H4 (cell line): ENCODE measurements at regions not wholly inside any gene's neighbourhood (a gene's known extent, or its start where the extent isn't known, plus 50 kb on each side); places are given as distances from the start of the nearest gene placed in this dataset.
"Not testable (repeated sequence)": the region's sequence is repeated elsewhere in the genome, so short reads cannot be mapped to it uniquely, and the experiment has no call there.

Experiments
- DNase-seq: peaks from one replicate; pipeline ENCODE4 v3.0.0-alpha.2; 2015; ENCODE audit warnings: low spot score

DNA sequence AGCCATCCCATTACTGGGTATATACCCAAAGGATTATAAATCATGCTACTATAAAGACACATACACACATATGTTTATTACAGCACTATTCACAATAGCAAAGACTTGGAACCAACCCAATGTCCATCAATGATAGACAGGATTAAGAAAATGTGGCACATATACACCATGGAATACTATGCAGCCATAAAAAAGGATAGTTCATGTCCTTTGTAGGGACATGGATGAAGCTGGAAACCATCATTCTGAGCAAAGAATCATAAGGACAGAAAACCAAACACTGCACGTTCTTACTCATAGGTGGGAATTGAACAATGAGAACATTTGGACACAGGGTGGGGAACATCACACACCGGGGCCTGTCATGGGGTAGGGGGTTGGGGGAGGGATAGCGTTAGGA, 60.3 kb upstream of the NMU start:
- not testable (repeated sequence) for DNase-seq

GRCh38 chr4:55706541-55706940, 70.4 kb upstream of the NMU start:
- no peak for DNase-seq

DNA sequence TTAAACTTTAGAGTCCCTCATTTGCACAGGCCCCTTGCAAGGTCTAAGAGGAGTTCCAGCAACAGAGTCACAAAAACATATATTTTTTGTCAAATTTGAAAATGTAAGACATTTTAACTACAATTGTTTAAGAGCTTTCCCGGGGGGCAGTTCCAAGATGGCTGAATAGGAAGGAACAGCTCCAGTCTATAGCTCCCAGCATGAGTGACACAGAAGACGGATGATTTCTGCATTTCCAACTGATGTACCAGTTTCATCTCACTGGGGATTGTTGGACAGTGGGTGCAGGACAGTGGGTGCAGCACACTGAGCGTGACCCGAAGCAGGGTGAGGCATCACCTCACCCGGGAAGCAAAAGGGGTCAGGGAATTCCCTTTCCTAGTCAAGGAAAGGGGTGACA, 71.4 kb upstream of the NMU start:
- no peak for DNase-seq

GRCh38 chr4:55707991-55708390, 71.9 kb upstream of the NMU start:
- DNase-seq, result not testable (repeated sequence)

DNA sequence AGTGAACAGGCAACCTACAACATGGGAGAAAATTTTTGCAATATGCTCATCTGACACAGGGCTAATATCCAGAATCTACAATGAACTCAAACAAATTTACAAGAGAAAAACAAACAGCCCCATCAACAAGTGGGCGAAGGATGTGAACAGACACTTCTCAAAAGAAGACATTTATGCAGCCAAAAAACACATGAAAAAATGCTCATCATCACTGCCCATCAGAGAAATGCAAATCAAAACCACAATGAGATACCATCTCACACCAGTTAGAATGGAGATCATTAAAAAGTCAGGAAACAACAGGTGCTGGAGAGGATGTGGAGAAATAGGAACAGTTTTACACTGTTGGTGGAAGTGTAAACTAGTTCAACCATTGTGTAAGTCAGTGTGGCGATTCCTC, 76.7 kb upstream of the NMU start:
- DNase-seq, result not testable (repeated sequence)

GRCh38 chr4:55721651-55722050, 85.6 kb upstream of the NMU start:
- no peak for DNase-seq

GRCh38 chr4:55722132-55722531, 86.0 kb upstream of the NMU start:
- DNase-seq, result no peak

DNA sequence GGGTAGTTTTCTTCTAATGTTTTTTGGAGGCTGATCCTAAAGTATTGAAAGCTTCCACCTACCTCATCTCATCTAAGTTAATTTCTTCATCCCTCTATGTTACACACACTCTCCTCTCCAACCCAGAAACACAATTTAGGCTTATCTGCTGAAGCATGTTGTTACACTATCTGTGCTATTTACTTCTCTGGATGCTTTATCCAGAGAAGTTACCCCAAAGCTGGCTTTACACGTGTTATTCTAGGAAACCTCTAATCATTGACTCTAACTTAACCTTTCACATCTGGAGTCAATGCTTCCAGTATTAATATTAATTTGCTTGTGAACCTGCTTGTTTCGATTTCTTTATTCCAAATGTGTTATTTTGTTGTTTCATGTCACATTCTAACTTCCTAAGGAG, 87.3 kb upstream of the NMU start:
- DNase-seq, result no peak

DNA sequence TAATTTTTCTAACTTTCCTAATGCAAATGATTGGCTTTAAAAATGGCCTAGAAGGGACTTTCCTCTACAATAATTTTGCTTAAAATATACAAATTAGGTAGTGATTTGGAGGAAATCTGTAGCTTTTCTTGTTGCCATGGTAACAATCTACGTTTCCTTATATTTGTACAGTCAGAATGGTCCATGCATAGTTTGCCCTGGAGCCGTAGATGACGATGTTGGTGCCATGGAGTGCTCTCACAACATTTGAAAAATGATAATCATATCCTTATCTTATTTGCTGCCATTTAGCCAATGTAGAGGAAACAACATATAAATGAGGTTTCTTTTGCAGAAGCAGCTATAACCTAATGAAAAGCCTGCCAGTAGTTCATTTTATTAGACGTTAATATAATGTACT, 89.0 kb upstream of the NMU start:
- DNase-seq, result no peak

DNA sequence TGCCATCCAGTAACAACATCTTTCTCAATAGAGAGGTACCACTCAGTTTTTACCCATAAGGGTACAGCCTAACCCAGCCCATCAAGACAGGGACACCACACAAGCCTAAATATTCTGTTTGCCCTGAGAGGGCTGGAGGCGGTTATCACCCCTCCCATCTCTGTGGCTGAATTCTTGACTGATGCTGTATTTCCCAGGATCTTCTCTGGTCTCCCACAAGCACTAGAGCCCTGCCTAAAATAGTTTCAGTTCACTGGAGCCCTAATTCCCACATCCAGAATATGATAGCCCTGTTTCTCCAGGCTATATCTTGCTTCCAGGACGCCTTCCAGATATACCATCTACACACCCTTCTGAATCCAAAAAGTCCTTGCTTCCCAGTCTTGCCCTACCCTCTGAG, 91.6 kb upstream of the NMU start:
- DNase-seq, result no peak

DNA sequence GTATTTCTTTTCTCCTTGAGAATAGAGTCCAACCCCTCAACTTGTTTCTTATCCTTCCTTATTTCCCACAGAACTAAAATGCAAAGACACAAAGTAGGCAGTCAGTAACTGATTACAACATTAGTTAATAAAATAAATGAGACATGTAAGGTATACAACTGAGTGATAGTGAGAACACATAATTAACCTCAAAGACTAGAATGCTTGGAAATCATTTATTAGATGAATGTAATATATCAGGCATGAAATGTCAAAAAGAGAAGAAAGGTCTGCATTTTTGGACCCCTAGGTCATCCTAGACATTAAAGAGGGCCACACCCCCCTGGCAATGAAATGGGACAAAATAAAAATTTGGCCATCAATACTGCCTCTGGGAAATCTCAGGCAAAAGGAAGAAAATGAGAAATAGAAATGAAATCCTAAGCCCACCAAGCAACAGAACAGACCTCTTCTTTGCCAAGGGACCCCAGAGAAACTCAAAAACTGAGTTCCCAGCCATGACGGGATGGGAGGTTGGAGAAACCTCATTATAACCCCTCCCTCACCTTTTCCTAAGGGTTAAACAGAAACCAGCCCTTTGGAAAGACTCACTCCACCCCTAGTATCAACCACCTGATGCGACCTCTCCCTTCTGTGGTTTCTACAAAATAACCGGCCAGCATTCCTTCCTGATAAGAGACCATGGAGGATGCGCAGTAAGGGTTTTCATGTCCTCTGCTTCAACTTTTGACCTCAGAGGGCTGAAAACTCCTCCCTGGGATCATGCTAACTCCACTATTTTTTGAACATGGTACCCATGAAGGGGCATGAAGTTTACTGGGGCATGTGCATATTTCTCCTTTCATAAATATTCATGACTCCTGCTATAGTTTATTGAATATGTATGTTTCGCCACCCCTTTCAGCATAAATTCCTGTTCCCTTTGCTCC, 90.0 kb upstream of the EXOC1L start:
- peak; percentile 23 for DNase-seq

DNA sequence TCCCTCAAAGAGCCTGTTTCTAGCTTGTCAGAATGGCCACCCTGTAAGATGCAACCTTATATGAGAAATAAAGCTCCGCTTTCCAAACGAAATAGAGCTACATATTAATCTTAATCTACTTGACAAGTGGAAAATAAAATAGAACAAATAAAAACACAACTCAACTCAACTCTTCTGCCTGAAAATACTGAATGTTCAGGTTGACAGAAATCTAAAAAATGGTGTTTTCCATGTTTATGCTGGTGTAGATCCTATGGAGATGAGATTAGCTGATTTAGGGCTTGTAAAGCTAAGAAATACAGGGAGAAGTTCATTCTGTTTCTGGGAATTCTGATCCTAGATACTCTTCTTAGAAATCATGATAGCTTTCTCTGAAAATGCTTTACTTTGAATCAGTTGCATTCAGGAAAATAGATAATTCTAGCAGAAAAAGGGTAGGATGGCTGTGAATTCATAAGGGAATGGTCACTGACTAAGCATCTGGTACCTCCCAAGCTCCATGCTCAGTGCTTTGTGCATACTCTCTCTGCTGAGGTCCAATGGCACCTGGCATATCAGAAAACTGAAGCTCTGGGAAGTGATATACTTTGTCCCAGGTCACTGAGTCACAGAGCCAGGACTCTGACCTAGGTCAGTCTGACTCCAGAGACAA, 89.2 kb upstream of the EXOC1L start:
- DNase-seq, result no peak

DNA sequence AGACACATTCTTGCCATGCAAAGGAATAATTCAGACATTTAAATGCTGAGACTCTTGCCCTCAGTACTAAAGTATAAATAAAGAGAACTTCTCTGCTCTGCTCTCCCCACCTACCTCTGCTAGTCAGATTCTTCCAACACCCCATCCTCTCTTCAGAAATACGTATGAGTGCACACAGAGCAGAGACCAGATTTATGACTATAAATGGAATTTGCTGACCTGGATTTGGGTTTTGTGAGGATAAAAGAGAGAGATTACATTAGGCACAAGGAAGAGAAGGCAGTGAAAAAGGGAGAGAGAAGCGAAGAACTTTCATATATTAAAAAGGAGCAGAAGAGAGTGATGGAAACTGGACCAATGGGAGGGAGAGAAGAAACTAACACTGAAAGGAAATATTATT, 87.6 kb upstream of the EXOC1L start:
- DNase-seq, result no peak

DNA sequence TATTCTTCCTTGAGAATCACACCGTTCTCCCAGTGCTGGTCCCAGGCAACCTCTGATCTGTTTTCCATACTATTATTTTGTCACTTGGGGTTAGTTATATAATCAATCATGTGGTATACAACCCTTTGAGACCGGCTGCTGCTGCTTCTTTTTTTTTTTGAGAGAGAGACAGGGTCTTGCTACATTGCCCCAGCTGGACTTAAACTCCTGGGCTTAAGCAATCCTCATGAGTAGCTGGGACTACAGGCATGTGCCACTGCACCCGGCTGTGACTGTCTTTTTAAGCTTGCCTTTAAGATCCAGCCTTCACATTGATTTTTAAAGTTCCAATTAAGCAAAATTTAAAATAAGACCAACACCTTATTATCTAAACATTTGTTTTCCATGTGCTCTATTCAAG, 86.7 kb upstream of the EXOC1L start:
- DNase-seq, result no peak

GRCh38 chr4:55733932-55734331, 85.7 kb upstream of the EXOC1L start:
- DNase-seq, result peak; percentile 64

DNA sequence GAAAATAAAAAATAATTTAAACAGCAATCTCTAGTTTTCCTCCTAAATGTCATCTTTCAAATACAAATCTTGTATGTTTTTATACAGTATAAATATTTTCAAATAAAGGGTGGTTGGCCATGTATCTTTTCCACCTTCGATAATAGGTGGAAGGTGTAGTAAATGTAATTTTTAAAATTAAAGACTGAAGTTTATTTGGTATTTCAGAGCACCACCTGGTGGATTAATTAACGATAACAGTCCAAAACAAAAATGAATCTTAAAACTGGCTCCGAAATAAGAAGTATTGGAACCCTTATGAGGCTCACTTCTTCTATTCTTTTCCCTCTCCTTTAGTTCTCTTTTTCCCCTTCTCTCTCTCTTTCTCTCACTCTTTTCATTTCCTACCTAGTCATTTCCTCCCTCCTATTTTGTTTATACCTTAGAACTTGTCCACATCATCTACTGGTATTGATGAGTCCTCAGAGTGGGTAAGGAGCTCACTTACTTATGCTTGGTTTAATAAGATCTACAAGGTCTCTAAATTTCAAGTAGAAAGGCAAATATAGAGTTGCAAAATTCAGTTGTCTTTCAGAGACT, 82.9 kb upstream of the EXOC1L start:
- DNase-seq, result no peak

GRCh38 chr4:55742655-55743202, 76.9 kb upstream of the EXOC1L start:
- DNase-seq, result no peak

DNA sequence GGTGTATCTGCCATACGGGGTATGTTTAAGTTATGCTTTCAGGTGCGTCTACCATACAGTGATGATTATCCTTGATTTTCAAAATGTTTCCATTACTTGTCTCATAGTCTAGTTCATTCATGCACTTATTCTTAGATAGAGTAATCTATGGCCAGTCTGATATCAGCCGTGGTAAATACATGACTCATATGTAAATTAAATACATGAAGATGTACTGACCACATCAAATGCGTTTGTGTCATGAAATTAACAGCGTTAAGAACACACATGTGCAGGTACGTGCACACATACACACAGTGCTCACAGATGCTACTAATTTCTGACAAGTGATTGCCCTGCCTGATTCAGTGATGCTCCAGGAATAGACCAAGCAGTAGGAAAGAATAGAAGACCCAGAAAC, 75.2 kb upstream of the EXOC1L start:
- DNase-seq, result no peak

DNA sequence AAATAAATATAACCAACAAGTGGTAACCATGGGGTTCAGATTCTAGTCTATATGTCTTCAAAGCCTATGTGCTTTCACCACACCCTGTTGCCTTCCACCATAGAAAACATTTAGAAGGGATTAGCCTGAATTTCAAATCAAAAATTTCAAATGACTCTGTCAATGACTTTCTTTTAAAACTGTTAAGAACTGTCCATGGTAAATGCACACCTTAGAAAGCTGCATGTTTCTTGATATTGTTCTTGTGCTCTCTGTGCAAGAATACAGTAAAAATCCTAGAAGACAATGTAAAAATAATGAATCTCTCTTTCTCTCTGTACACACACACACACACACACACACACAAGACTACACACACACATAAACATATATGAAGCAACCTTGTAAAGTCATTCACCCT, 74.6 kb upstream of the EXOC1L start:
- no peak for DNase-seq

GRCh38 chr4:55747793-55748192, 71.8 kb upstream of the EXOC1L start:
- no peak for DNase-seq

DNA sequence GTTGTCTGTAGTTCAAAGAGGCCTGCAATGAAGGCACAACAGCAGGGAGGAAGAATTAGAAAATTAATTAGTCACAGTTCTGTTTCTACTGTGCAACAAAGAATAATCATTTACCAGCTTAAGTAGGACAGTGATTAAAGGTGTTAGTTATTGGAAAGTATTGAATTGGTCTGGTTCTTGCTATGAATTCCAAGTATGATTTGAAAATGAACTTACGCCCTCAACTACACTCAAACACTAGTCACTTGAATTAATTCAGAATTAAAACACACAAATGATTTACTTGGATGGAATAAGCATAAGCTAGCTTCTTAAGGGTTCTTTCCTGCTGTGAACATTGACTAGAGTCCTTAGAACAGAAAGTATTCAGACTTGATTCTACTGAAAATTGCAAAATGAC, 69.9 kb upstream of the EXOC1L start:
- no peak for DNase-seq

GRCh38 chr4:55752810-55753209, 66.8 kb upstream of the EXOC1L start:
- DNase-seq, result no peak

- DNase-seq, result no peak
Observed at GRCh38 chr4:55753856-55754255, 65.7 kb upstream of the EXOC1L start.
